Gastrocnemius medialis (tissue), 4 donors: ENCODE measurements at regions not wholly inside any gene's neighbourhood (a gene's known extent, or its start where the extent isn't known, plus 50 kb on each side); places are given as distances from the start of the nearest gene placed in this dataset.

Experiments
- ATAC-seq, 2 donors: fragments of 150-250 bp; one replicate each; pipeline ENCODE4 v1.9.1; 2016
- DNase-seq, 2 donors: peaks; one replicate each; pipeline ENCODE4 v3.0.0-alpha.2; 2019
- H3K27ac ChIP-seq, 4 donors: fragments of 200-600 bp; sonication (generic); 1 replicate in 1 of 4; 2 replicates in 3 of 4; pipeline ENCODE4 v1.5.1; 2016 to 2018; ENCODE audit warnings: mild to moderate bottlenecking in 2 of 4, moderate library complexity in 1 of 4
- H3K27me3 ChIP-seq, 3 donors: fragments of 200-600 bp; sonication (generic) in 2 of 3; 1 replicate in 1 of 3; 2 replicates in 2 of 3; pipeline versions ENCODE4 v1.5.1 to v1.6.0; 2016 to 2019; ENCODE audit warnings: mild to moderate bottlenecking in 1 of 3, moderate library complexity in 1 of 3
- H3K36me3 ChIP-seq, 2 donors: fragments of 200-600 bp; sonication (generic) in 1 of 2; one replicate each; pipeline ENCODE4 v1.5.1; 2017 to 2018
- H3K4me1 ChIP-seq, 2 donors: fragments of 200-600 bp; sonication (generic) in 1 of 2; one replicate each; pipeline ENCODE4 v1.5.1; 2016 to 2017; ENCODE audit warnings: mild to moderate bottlenecking in 2 of 2
- H3K4me3 ChIP-seq, 4 donors: fragments of 200-600 bp; sonication (generic) in 3 of 4; 1 replicate in 1 of 4; 2 replicates in 3 of 4; pipeline ENCODE4 v1.5.1; 2016 to 2019; ENCODE audit warnings: mild to moderate bottlenecking in 2 of 4
- H3K9me3 ChIP-seq, 3 donors: fragments of 200-600 bp; sonication (generic) in 2 of 3; 1 replicate in 1 of 3; 2 replicates in 2 of 3; pipeline ENCODE4 v1.5.1; 2016 to 2019
- POLR2A ChIP-seq, 2 donors: fragments of 450-650 bp; IDR thresholded peaks; one replicate each; pipeline ENCODE4 v1.6.1; 2017; ENCODE audit warnings: antibody characterized with exemption in 2 of 2, mild to moderate bottlenecking in 2 of 2, moderate library complexity in 2 of 2
- in situ Hi-C, 4 donors: fragments of 200-750 bp; cut with MboI; loops; one replicate each; pipeline versions ENCODE4 v1.15.0 to v1.8.0; 2017; ENCODE audit warnings: low sequenced_read_pairs in 4 of 4
- intact Hi-C: fragments of 100-400 bp; cut with DNase I; formaldehyde crosslinking; loops from one replicate; pipeline ENCODE4 v1.15.1; 2023; ENCODE audit warnings: low total_unique reads
- TF ChIP-seq, protein P1 (sequence below), 5 experiments: fragments of 450-650 bp in 3 of 5; fragments of 200-600 bp in 2 of 5; sonication (generic) in 2 of 5; IDR thresholded peaks in 4 of 5; conservative IDR thresholded peaks in 1 of 5; 1 replicate in 4 of 5; 2 replicates in 1 of 5; pipeline ENCODE4 v1.5.1; 2016 to 2019; ENCODE audit warnings: antibody characterized with exemption in 5 of 5, mild to moderate bottlenecking in 3 of 5, moderate library complexity in 3 of 5

DNA sequence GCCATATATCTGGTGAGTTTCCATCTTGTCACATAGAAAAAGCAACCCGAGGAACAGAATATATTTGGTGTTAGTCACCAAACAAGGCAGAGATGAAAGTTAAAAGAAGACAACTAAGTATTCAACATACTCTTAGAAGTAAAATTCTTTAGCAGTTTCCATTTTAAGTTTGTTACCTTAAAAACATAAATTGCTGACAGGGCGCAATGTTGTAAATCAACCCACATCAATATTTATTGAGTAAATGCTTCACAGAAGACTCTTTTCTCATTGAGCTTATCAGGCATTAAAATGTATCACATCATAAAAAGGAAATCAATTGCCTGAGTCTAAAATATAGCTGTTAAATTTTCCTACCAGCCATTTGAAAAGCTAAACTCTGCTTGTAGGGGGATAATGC lies 603.0 kb downstream of the FBXO15 start:
- DNase-seq: no peak
- Histone ChIP-seq H3K27ac (no peak overlapping the region), H3K27me3 (no peaks in the 10 kb centered on the region), H3K9me3 (no peaks in the 10 kb centered on the region), H3K4me1 (no peaks in the 10 kb centered on the region), H3K36me3 (no peaks in the 10 kb centered on the region), H3K4me3 (no peak overlapping the region)
- in situ Hi-C loops: no loop called here
- ATAC-seq: no peak
- intact Hi-C loops: no loop called here
- TF ChIP-seq POLR2A (IDR thresholded peaks at IDR 0.05): no peak
- TF ChIP-seq, protein P1, sequence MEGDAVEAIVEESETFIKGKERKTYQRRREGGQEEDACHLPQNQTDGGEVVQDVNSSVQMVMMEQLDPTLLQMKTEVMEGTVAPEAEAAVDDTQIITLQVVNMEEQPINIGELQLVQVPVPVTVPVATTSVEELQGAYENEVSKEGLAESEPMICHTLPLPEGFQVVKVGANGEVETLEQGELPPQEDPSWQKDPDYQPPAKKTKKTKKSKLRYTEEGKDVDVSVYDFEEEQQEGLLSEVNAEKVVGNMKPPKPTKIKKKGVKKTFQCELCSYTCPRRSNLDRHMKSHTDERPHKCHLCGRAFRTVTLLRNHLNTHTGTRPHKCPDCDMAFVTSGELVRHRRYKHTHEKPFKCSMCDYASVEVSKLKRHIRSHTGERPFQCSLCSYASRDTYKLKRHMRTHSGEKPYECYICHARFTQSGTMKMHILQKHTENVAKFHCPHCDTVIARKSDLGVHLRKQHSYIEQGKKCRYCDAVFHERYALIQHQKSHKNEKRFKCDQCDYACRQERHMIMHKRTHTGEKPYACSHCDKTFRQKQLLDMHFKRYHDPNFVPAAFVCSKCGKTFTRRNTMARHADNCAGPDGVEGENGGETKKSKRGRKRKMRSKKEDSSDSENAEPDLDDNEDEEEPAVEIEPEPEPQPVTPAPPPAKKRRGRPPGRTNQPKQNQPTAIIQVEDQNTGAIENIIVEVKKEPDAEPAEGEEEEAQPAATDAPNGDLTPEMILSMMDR (IDR thresholded peaks at IDR 0.05 in 4 of 5, conservative IDR thresholded peaks at IDR 0.05 in 1 of 5): no peak

GRCh38 chr18:73544032-73544431 lies 603.6 kb downstream of the FBXO15 start:
- no peaks in the 10 kb centered on the region for H3K4me1 ChIP-seq
- no peaks in the 10 kb centered on the region for H3K9me3 ChIP-seq
- ATAC-seq (no peak), DNase-seq (no peak)
- no peak overlapping the region for H3K27ac ChIP-seq
- intact Hi-C loops (no loop called here), in situ Hi-C loops (no loop called here)
- no peaks in the 10 kb centered on the region for H3K27me3 ChIP-seq
- no peak overlapping the region for H3K4me3 ChIP-seq
- no peaks in the 10 kb centered on the region for H3K36me3 ChIP-seq
- TF ChIP-seq POLR2A (IDR thresholded peaks at IDR 0.05): no peak
- TF ChIP-seq, protein P1 (IDR thresholded peaks at IDR 0.05 in 4 of 5, conservative IDR thresholded peaks at IDR 0.05 in 1 of 5): no peak

GRCh38 chr18:73535990-73536389 lies 611.6 kb downstream of the FBXO15 start:
- in situ Hi-C loops: no loop called here
- H3K27ac ChIP-seq: no peak overlapping the region
- no peaks in the 10 kb centered on the region for H3K9me3 ChIP-seq
- no peaks in the 10 kb centered on the region for H3K4me1 ChIP-seq
- TF ChIP-seq, protein P1 (IDR thresholded peaks at IDR 0.05 in 4 of 5, conservative IDR thresholded peaks at IDR 0.05 in 1 of 5): no peak
- no peak for TF ChIP-seq POLR2A (IDR thresholded peaks at IDR 0.05)
- H3K27me3 ChIP-seq: no peaks in the 10 kb centered on the region
- DNase-seq (no peak), ATAC-seq (no peak)
- no peaks in the 10 kb centered on the region for H3K36me3 ChIP-seq
- no peak overlapping the region for H3K4me3 ChIP-seq
- intact Hi-C loops: no loop called here

- intact Hi-C loops: no loop called here
Measured at GRCh38 chr18:73535189-73535588, 612.4 kb downstream of the FBXO15 start.

DNA sequence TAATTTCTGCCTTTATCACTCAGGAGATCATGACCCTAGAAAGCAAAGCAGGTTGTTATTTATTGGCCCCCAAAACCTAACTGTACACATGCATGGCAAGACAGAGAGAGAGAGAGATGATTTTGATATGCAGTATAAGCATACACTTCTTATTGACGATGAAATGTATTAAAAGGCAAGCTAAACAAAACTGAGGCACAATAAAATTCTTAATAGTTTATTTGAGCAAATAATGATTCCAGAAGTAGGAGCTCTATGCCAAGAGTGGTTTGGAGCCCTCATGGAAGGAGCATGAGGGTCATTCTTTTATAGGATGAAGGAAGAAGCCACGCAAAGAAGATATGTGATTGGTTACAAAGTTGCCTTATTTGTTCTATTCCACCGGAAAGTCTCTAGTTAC lies 616.0 kb downstream of the FBXO15 start:
- intact Hi-C loops: no loop called here
- H3K27ac ChIP-seq: no peak overlapping the region
- H3K4me1 ChIP-seq: no peaks in the 10 kb centered on the region
- no peaks in the 10 kb centered on the region for H3K9me3 ChIP-seq
- in situ Hi-C loops: no loop called here
- TF ChIP-seq, protein P1 (IDR thresholded peaks at IDR 0.05 in 4 of 5, conservative IDR thresholded peaks at IDR 0.05 in 1 of 5): no peak
- no peak for TF ChIP-seq POLR2A (IDR thresholded peaks at IDR 0.05)
- H3K27me3 ChIP-seq: no peaks in the 10 kb centered on the region
- ATAC-seq (no peak), DNase-seq (no peak)
- no peaks in the 10 kb centered on the region for H3K36me3 ChIP-seq
- H3K4me3 ChIP-seq: no peak overlapping the region

More at GRCh38 chr18:73535189-73535588, 612.4 kb downstream of the FBXO15 start:
- ATAC-seq (no peak), DNase-seq (no peak)
- Histone ChIP-seq H3K4me1 (no peaks in the 10 kb centered on the region), H3K36me3 (no peaks in the 10 kb centered on the region), H3K4me3 (no peak overlapping the region), H3K27me3 (no peaks in the 10 kb centered on the region), H3K9me3 (no peaks in the 10 kb centered on the region), H3K27ac (no peak overlapping the region)
- TF ChIP-seq POLR2A (IDR thresholded peaks at IDR 0.05): no peak
- TF ChIP-seq, protein P1 (IDR thresholded peaks at IDR 0.05 in 4 of 5, conservative IDR thresholded peaks at IDR 0.05 in 1 of 5): no peak
- in situ Hi-C loops: no loop called here
